ENCODE measurements at regions not wholly inside any gene's neighbourhood (a gene's known extent, or its start where the extent isn't known, plus 50 kb on each side); places are given as distances from the start of the nearest gene placed in this dataset.

- TF ChIP-seq CTCF (conservative IDR thresholded peaks at IDR 0.05): no peak
- H3K27ac ChIP-seq: no peak overlapping the region
Observed at GRCh38 chr5:68432682-68433081, 217.1 kb downstream of the PIK3R1 start.

GRCh38 chr5:68433526-68433922, 218.0 kb downstream of the PIK3R1 start:
- H3K27ac ChIP-seq: no peak overlapping the region
- TF ChIP-seq CTCF (conservative IDR thresholded peaks at IDR 0.05): no peak

- H3K27ac ChIP-seq: no peak overlapping the region
- TF ChIP-seq CTCF (conservative IDR thresholded peaks at IDR 0.05): no peak
Observed at GRCh38 chr5:68433923-68434879, 218.6 kb downstream of the PIK3R1 start.

GRCh38 chr5:68435611-68436010, 220.1 kb downstream of the PIK3R1 start:
- H3K27ac ChIP-seq: no peak overlapping the region
- TF ChIP-seq CTCF (conservative IDR thresholded peaks at IDR 0.05): no peak

- no peak for TF ChIP-seq CTCF (conservative IDR thresholded peaks at IDR 0.05)
- H3K27ac ChIP-seq: no peak overlapping the region
Observed at GRCh38 chr5:68436686-68437520, 221.3 kb downstream of the PIK3R1 start.

GRCh38 chr5:68438876-68439275, 223.3 kb downstream of the PIK3R1 start:
- H3K27ac ChIP-seq: no peak overlapping the region
- TF ChIP-seq CTCF (conservative IDR thresholded peaks at IDR 0.05): no peak

GRCh38 chr5:68440245-68440644, 224.7 kb downstream of the PIK3R1 start:
- no peak overlapping the region for H3K27ac ChIP-seq
- no peak for TF ChIP-seq CTCF (conservative IDR thresholded peaks at IDR 0.05)
